NB4 (cell line): ENCODE measurements at regions not wholly inside any gene's neighbourhood (a gene's known extent, or its start where the extent isn't known, plus 50 kb on each side); places are given as distances from the start of the nearest gene placed in this dataset.

Source experiments
- POLR2A ChIP-seq: IDR thresholded peaks from 2 replicates; pipeline ENCODE4 v1.6.1; 2011; ENCODE audit warnings: mild to moderate bottlenecking; ENCODE audit not compliant: insufficient read length; ENCODE audit errors: extremely low read depth
- TF ChIP-seq, protein P1 (sequence below): IDR thresholded peaks from one replicate; pipeline ENCODE4 v1.5.1; 2012; ENCODE audit warnings: low read depth, low read length
- TF ChIP-seq, protein P2 (sequence below): IDR thresholded peaks from 2 replicates; pipeline ENCODE4 v1.6.1; 2011; ENCODE audit warnings: low read depth, low read length

GRCh38 chr7:125278318-125278717, 348.7 kb upstream of the POT1 start:
- TF ChIP-seq, protein P1, sequence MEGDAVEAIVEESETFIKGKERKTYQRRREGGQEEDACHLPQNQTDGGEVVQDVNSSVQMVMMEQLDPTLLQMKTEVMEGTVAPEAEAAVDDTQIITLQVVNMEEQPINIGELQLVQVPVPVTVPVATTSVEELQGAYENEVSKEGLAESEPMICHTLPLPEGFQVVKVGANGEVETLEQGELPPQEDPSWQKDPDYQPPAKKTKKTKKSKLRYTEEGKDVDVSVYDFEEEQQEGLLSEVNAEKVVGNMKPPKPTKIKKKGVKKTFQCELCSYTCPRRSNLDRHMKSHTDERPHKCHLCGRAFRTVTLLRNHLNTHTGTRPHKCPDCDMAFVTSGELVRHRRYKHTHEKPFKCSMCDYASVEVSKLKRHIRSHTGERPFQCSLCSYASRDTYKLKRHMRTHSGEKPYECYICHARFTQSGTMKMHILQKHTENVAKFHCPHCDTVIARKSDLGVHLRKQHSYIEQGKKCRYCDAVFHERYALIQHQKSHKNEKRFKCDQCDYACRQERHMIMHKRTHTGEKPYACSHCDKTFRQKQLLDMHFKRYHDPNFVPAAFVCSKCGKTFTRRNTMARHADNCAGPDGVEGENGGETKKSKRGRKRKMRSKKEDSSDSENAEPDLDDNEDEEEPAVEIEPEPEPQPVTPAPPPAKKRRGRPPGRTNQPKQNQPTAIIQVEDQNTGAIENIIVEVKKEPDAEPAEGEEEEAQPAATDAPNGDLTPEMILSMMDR, result no peak
- TF ChIP-seq, protein P2, sequence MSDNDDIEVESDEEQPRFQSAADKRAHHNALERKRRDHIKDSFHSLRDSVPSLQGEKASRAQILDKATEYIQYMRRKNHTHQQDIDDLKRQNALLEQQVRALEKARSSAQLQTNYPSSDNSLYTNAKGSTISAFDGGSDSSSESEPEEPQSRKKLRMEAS, result no peak
- no peak for TF ChIP-seq POLR2A
